ENCODE measurements at regions not wholly inside any gene's neighbourhood (a gene's known extent, or its start where the extent isn't known, plus 50 kb on each side); places are given as distances from the start of the nearest gene placed in this dataset.

DNA sequence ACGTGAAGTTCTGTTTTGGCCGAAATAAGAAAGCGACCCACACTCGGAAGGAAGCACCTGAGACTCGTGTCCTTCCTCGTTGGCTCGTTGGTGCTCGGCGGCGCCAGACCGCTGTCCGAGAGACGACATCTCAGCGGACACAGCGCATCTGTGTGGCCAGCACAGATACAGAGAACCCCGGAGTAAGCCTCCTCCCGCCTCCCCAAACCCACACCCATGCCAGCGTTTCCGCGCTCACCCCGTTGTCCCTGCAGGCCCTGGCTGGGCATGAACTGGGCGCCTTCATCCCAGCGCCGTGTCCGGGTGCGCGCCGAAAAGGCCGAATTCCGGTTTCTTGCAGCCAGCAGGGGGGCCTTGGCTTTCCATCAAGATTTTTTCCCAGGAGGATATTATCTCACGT is 127.6 kb downstream of the SOX1 start:
- Mint-ChIP-seq H3K9me3 (peaks cover 0 to 14% (median 7%) of the 10 kb centered on the region in 9 donors), H3K4me3 (no peak overlapping the region), H3K4me1 (no peaks in the 10 kb centered on the region), H3K36me3 (peaks cover 0 to 7% (median 0%) of the 10 kb centered on the region in 3 donors), H3K27ac (no peak overlapping the region), H3K27me3 (peaks cover 0 to 14% (median 2%) of the 10 kb centered on the region in 5 donors)
- ATAC-seq = no peak
- POLR2A ChIA-PET = no interaction called here
- DNase-seq = peak in 1 of 10 donors; percentile 45

DNA sequence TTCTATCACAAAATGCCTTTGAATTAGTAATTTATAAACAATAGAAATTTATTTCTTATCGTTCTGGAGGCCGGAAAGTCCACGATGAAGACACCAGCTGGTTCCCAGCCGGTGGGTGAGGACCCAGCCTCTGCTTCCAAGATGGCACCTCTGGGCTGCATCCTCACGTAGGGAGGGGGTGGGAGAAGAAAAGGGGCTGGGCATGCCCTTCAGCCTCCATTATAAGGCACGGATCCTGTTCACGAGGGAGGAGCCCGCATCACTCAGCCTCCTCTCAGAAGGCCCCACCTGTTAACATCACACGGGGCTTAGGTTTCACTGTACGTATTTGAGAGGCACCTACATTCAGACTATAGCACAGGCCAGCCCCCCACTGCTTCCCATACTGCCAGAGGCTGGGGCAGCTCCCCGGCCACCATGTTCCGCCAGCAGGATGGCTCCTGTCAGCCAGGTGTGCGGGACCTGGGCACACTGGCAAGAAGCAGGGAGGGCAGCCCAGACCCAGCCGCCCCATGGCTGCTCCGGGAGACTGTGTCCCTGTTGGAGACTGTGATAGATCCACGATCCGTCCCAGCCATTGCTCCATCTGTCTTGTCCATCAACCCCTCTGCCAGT is 131.6 kb downstream of the SOX1 start:
- Mint-ChIP-seq H3K27ac (no peak overlapping the region), H3K4me1 (no peaks in the 10 kb centered on the region), H3K36me3 (no peaks in the 10 kb centered on the region), H3K9me3 (peaks cover 0 to 3% (median 0%) of the 10 kb centered on the region in 9 donors), H3K4me3 (no peak overlapping the region), H3K27me3 (peaks cover 2 to 32% (median 17%) of the 10 kb centered on the region in 5 donors)
- POLR2A ChIA-PET = no interaction called here
- no peak for ATAC-seq
- peak in 1 of 10 donors; percentile 55 for DNase-seq

DNA sequence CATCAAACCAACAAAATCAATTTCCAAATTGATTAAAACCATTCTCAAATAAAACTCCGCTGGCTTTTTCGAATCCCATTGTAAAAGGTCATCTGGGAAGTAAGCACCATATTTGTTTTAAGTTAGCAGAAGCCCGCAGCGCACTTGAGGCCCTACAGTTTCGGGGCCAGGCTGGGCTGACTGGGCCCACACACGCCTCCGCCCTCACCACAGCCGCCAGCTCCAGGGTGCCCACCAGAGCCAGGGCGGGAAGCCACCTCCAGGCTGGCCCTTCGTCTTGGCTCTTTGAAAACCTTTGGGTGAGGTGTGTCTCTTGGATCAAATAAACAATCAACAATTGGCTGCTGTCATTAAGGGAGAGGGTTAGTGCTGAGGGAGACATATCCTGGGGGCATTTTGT is 133.3 kb downstream of the SOX1 start:
- ATAC-seq = no peak
- H3K27ac Mint-ChIP-seq = no peak overlapping the region
- POLR2A ChIA-PET = no interaction called here

DNA sequence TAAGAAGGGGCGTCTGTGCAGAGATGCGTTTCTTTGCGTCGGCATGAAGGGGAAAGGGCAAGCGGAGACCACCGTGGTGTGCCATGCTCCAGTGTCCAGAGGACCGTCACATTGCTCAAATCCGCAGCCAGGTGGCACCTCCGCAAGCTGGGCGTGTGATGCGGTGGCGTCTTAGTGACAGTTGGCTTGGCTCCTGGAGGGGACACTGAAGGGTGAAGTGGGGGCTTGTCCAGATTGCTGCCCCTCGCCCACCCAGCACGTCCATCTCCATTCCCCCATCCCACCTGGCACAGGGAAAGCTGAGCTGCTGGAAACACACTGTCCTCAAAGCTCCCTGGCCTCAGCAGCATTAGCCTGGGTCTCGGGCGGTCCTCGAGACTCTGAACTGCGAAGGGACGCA is 135.3 kb downstream of the SOX1 start:
- Mint-ChIP-seq H3K27ac (no peak overlapping the region), H3K27me3 (peaks cover 14 to 55% (median 34%) of the 10 kb centered on the region in 5 donors), H3K36me3 (no peaks in the 10 kb centered on the region), H3K9me3 (no peaks in the 10 kb centered on the region), H3K4me3 (no peak overlapping the region), H3K4me1 (peaks cover 0 to 13% (median 8%) of the 10 kb centered on the region in 4 donors)
- POLR2A ChIA-PET = no interaction called here
- no peak for ATAC-seq
- peak in 1 of 10 donors; percentile 52 for DNase-seq

More for the DNA sequence above, 133.3 kb downstream of the SOX1 start:
- no peaks in the 10 kb centered on the region for H3K36me3 Mint-ChIP-seq
- H3K4me1 Mint-ChIP-seq = peaks cover 0 to 10% (median 3%) of the 10 kb centered on the region in 4 donors
- peak in 1 of 10 donors; percentile 6 for DNase-seq
- H3K4me3 Mint-ChIP-seq = no peak overlapping the region
- H3K27me3 Mint-ChIP-seq = peaks cover 10 to 48% (median 32%) of the 10 kb centered on the region in 5 donors
- H3K9me3 Mint-ChIP-seq = peaks cover 0 to 2% (median 0%) of the 10 kb centered on the region in 9 donors

DNA sequence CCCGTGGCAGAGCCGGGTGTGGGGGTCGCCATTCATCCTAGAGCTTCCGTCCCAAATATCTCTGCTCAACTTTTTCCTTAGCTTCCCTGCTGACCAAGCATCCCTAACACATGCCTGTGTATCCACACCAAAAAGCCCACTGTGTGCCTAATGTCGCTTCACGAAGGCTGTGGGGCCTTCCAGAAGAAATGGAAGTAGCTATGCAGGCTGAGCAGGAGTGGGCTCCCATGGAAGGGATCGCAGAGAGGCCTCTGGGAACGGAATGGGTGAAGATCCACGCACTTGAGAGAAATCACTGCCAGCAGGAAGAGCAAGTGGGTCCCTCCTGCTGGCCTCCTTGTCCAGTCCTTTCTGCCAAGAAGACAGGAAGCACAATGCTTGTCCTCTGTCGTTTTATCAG is 136.0 kb downstream of the SOX1 start:
- ATAC-seq (no peak), DNase-seq (peak in 1 of 10 donors; percentile 18)
- Mint-ChIP-seq H3K27ac (no peak overlapping the region), H3K9me3 (no peaks in the 10 kb centered on the region), H3K4me1 (peaks cover 0 to 13% (median 8%) of the 10 kb centered on the region in 4 donors), H3K27me3 (peaks cover 12 to 62% (median 37%) of the 10 kb centered on the region in 5 donors), H3K36me3 (no peaks in the 10 kb centered on the region), H3K4me3 (no peak overlapping the region)
- POLR2A ChIA-PET = no interaction called here

DNA sequence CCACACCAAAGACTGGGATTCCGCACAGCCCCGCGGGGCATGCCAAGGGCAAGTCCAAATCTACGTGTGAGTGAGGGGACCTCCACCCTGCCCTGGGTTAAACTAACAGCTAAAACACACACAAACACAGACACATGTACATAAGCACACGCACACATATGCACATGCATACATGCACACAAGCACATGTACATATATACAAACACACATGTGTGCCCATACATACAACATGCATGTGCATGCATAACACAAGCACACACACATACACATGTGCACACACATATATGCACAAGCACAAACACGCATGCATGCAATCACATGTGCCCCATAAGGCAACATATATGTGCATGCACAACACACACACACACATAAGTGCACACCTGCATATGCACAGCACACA is 136.7 kb downstream of the SOX1 start:
- POLR2A ChIA-PET = no interaction called here
- Mint-ChIP-seq H3K4me1 (peaks cover 0 to 13% (median 8%) of the 10 kb centered on the region in 4 donors), H3K4me3 (no peak overlapping the region), H3K27ac (no peak overlapping the region), H3K9me3 (no peaks in the 10 kb centered on the region), H3K36me3 (no peaks in the 10 kb centered on the region), H3K27me3 (peaks cover 16 to 68% (median 43%) of the 10 kb centered on the region in 5 donors)
- DNase-seq = no peak
- no peak for ATAC-seq

DNA sequence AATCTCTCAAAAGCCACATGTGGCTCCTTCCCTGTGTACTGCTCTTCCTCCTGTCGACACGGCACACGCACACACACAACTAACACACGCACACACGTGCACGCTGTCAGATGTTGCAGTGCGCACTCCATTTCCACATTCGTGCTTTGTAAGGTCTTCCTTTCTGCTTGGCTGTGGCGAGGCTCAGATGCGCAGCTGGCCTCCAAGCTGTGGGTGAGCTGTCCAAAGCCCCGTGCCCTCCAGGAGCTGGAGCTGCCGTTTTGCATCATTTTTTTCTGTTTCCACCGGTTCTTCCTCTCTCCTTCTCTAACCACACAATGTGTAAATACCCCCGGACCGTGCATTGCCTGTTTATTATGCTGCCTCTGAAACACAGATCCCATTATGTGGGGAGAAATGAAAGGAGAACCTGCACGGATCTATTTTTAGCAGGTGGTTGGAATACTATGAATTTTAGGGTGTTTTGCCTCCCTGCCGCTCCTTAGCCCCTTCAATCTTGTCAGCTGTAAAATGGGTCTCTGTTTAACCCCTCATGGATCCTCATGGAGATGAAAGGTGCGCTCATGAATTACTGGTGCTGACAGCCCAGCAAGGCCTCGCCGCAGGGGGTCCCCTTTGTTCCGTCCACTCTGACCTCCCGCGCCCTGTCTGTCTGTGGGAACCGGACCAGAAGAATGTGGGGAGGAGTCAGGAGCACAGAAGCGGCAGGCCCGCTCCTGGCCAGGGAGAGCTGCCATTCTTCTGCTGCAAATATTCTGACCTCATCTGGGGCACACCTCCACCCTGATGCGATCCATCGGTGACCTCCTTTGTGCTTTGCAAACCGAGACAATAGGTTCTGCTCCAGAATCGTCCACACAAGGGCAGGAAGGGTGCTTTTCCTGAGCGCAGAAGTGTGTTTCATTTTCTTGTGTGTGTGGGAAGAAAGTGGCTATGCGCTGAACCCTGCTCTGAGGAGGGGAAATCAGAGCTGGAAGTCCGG is 137.7 kb downstream of the SOX1 start:
- ATAC-seq = no peak
- H3K27ac Mint-ChIP-seq = no peak overlapping the region
- peaks cover 0 to 13% (median 8%) of the 10 kb centered on the region in 4 donors for H3K4me1 Mint-ChIP-seq
- POLR2A ChIA-PET = no interaction called here
- H3K4me3 Mint-ChIP-seq = peak overlapping the region in 3 of 10 donors; percentile 26 to 39 (median 29)
- no peaks in the 10 kb centered on the region for H3K9me3 Mint-ChIP-seq
- no peaks in the 10 kb centered on the region for H3K36me3 Mint-ChIP-seq
- no peak for DNase-seq
- peaks cover 18 to 78% (median 43%) of the 10 kb centered on the region in 5 donors for H3K27me3 Mint-ChIP-seq

DNA sequence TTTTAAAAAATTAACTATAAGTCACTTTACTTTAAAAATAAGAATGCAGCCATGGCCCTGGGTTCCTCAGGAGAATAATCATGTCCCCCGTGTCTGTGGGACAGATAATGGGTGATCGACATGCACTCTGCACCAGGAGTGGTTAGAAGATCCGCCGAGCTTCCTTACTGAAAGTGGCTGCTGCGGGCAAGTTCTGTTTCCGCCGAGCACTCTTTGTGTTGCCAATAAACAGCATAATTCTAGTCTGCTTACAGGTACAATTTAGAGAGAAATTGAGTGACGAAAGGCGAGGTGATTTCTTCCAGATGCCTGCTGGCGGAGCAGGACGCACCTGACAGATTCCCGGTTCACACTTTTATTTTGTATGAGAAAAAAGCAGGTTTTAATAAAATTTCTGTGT is 139.0 kb downstream of the SOX1 start:
- no peaks in the 10 kb centered on the region for H3K9me3 Mint-ChIP-seq
- DNase-seq (no peak), ATAC-seq (no peak)
- H3K27ac Mint-ChIP-seq = peak overlapping the region in 1 of 10 donors; percentile 45
- peaks cover 20 to 78% (median 39%) of the 10 kb centered on the region in 5 donors for H3K27me3 Mint-ChIP-seq
- POLR2A ChIA-PET = no interaction called here
- peaks cover 0 to 13% (median 8%) of the 10 kb centered on the region in 4 donors for H3K4me1 Mint-ChIP-seq
- H3K4me3 Mint-ChIP-seq = peak overlapping the region in 1 of 10 donors; percentile 38
- H3K36me3 Mint-ChIP-seq = no peaks in the 10 kb centered on the region

DNA sequence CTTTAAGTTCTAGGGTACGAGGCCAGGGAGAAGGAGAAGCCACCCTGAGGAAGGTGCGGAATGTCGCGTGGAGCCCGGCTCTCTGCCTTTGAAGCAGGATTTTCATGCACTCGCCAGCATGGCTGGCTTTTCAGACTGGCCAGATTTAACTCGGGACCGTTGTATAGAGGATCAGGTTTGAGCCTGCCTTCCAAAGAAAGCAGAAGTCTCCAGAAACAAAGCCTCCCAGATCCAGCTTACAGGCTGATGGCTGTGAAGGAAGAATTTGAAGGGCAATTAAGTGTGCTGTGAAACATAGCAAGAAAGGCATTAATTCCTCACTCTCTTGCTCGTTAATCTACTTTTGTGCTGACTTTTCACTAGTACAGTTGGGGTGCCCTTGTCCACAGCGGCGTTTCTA is 140.2 kb downstream of the SOX1 start:
- no peaks in the 10 kb centered on the region for H3K9me3 Mint-ChIP-seq
- no peaks in the 10 kb centered on the region for H3K36me3 Mint-ChIP-seq
- DNase-seq = no peak
- H3K27me3 Mint-ChIP-seq = peaks cover 22 to 69% (median 37%) of the 10 kb centered on the region in 5 donors
- POLR2A ChIA-PET = no interaction called here
- H3K27ac Mint-ChIP-seq = no peak overlapping the region
- ATAC-seq = no peak
- no peak overlapping the region for H3K4me3 Mint-ChIP-seq
- H3K4me1 Mint-ChIP-seq = peaks cover 0 to 13% (median 8%) of the 10 kb centered on the region in 4 donors

DNA sequence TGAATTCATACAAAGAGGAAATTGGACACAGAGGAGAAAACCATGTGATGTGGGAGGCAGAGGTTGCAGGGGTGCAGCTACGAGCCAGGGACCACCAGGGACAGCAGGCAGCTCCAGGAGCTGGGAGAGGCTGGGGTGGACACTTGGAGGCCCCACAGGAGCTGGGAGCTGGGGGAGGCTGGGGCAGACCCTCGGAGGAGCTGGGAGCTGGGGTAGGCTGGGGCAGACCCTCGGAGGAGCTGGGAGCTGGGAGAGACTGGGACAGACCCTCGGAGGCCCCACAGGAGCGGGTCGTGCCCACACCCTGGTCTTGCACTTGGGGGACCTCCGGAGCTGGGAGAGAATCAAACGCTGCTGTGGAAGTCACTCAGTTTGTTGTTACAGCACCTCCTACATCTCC is 141.7 kb downstream of the SOX1 start:
- H3K36me3 Mint-ChIP-seq = no peaks in the 10 kb centered on the region
- POLR2A ChIA-PET = no interaction called here

DNA sequence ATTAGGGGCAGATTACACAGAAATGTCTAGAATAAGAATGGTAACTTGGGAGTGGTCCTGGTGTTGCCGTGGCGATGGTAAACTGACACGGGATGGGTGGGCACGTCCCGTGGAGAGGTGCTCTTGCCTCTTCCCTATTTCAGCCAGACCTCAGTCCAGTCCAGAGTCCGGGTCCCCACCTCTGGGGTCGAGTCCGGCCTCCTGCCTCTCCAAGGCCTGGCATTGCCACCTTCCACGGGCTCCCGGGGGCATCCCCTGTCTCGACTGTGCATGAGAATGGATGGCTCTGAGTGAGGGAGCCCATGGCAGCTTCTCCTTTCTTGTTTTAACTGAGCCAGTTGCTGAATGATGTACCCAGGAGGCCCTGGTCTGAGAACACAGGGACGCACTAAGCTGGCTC is 142.3 kb downstream of the SOX1 start:
- Mint-ChIP-seq H3K9me3 (no peaks in the 10 kb centered on the region), H3K4me3 (no peak overlapping the region), H3K27ac (no peak overlapping the region), H3K4me1 (peaks cover 0 to 11% (median 6%) of the 10 kb centered on the region in 4 donors), H3K27me3 (peaks cover 17 to 47% (median 30%) of the 10 kb centered on the region in 5 donors), H3K36me3 (no peaks in the 10 kb centered on the region)
- POLR2A ChIA-PET = no interaction called here
- DNase-seq = no peak
- no peak for ATAC-seq

More for the DNA sequence above, 141.7 kb downstream of the SOX1 start:
- H3K27ac Mint-ChIP-seq = no peak overlapping the region
- DNase-seq (no peak), ATAC-seq (no peak)
- no peaks in the 10 kb centered on the region for H3K9me3 Mint-ChIP-seq
- peaks cover 0 to 13% (median 8%) of the 10 kb centered on the region in 4 donors for H3K4me1 Mint-ChIP-seq
- H3K4me3 Mint-ChIP-seq = peak overlapping the region in 1 of 10 donors; percentile 24
- peaks cover 20 to 53% (median 36%) of the 10 kb centered on the region in 5 donors for H3K27me3 Mint-ChIP-seq

DNA sequence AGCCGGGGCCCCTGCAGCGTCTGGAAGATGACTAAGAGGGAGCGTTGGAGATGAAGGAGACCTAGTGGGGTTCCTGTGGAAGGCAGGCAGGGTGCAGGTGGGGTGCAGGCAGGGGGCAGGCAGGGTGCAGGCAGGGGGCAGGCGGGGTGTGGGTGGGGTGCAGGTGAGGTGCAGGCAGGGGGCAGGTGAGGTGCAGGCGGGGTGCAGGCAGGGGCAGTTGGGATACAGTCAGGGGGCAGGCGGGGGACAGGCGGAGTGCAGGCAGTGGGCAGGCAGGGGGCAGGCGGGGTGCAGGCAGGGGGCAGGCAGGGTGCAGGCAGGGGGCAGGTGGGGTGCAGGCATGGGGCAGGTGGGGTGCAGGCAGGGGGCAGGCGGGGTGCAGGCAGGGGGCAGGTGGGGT is 142.8 kb downstream of the SOX1 start:
- POLR2A ChIA-PET = no interaction called here
- ATAC-seq (no peak), DNase-seq (no peak)
- no peaks in the 10 kb centered on the region for H3K36me3 Mint-ChIP-seq
- peaks cover 0 to 11% (median 4%) of the 10 kb centered on the region in 4 donors for H3K4me1 Mint-ChIP-seq
- H3K27ac Mint-ChIP-seq = no peak overlapping the region
- peaks cover 17 to 43% (median 26%) of the 10 kb centered on the region in 5 donors for H3K27me3 Mint-ChIP-seq
- H3K4me3 Mint-ChIP-seq = no peak overlapping the region
- no peaks in the 10 kb centered on the region for H3K9me3 Mint-ChIP-seq

DNA sequence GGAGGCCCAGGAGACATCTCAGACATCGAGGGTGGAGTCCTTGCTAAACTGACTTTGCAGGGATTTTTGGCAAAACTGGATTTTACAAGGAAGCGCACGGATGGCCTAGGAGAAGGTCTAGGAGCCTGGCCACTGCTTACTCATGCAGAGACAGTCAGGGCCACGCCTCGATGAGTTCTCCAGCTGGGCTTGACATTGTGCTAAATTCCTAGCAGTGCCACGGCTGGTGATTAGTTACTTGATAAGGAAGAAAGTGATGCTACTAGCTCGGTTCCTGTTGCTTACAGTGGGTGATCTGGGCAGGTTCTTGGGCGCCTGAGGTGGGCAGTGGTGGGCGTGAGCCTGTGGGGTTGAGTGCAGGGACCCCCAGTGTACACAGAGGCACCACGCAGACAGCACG is 143.4 kb downstream of the SOX1 start:
- DNase-seq (no peak), ATAC-seq (no peak)
- Mint-ChIP-seq H3K4me1 (peaks cover 0 to 4% (median 2%) of the 10 kb centered on the region in 4 donors), H3K27ac (no peak overlapping the region), H3K36me3 (no peaks in the 10 kb centered on the region), H3K4me3 (no peak overlapping the region), H3K27me3 (peaks cover 12 to 36% (median 19%) of the 10 kb centered on the region in 5 donors), H3K9me3 (no peaks in the 10 kb centered on the region)
- POLR2A ChIA-PET = no interaction called here
